SHP77 treated with DMSO at 0.1 percent for 48 hours (cell line): ENCODE measurements at regions not wholly inside any gene's neighbourhood (a gene's known extent, or its start where the extent isn't known, plus 50 kb on each side); places are given as distances from the start of the nearest gene placed in this dataset.

Source experiments
- DNase-seq: peaks from one replicate; lab custom pipeline; 2025; lab: John Stamatoyannopoulos, UW

DNA sequence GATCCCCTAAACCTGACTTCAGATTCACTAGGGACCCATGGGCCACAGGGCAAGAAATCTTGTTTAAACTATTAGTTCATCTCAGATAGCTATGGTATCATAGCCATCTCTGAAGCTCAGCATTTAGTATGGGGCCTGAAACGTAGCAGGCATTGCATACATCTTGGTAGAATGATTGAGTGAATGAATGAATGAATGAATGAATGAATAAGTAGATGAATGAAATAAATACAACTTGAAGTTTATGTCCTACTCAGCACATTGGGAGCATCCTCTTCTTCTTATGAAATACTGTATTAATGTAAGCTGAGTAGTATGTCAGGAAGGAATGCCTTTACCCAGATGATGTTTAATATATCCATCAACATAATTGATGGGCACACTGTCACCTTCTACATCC lies 175.4 kb upstream of the EEA1 start:
- no peak for DNase-seq

DNA sequence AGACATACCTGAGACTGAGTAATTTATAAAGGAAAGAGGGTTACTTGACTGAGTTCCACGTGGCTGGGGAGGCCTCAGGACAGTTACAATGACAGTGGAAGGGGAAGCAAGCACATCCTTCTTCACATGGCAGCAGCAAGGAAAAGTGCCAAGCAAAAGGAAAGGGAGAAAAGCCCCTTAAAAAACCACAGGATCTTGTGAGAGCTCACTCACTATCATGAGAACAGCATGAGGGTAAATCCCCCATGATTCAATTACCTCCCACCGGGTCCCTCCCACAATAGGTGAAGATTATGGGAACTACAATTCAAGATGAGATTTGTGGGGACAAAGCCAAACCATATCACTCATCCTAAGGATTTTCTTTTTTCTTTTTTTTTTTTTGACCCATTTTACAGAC lies 177.8 kb upstream of the EEA1 start:
- DNase-seq = no peak

DNA sequence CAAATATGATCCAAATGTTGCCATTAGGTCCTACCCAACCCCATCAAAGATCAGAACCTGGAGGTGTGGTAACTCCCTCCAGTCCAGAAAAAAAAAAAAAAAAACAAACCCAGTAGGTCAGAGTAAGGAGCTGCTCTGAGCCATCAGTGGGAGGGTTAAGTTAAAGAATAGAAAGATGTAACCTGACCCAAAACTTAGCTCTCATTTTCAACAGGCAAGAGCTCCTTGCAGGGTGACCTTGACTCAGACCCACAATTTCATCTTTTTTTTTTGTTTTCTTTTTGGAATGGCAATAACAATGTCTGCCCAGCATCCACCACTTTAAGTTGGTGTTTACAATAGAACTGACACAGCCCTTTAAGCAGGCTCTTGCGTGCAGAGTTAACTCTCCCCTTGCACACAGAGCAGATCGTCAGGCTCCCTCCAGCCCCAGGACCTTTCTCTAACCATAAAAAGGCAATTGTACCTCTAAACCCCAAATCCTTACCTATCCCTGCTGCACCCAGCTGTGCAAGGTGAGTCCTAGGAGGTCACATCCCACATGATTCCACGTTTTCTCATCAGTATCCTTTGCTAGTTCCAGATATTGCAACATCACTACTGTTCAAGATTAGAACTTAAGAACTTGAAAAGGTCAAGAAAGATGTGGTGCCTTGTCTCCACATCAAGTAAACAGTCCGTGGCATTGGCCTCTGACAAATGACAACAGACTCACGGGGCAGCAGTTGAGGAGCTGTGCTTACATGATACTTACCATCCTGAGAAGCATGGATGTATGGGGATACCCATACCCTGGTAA lies 178.6 kb upstream of the EEA1 start:
- DNase-seq = no peak

DNA sequence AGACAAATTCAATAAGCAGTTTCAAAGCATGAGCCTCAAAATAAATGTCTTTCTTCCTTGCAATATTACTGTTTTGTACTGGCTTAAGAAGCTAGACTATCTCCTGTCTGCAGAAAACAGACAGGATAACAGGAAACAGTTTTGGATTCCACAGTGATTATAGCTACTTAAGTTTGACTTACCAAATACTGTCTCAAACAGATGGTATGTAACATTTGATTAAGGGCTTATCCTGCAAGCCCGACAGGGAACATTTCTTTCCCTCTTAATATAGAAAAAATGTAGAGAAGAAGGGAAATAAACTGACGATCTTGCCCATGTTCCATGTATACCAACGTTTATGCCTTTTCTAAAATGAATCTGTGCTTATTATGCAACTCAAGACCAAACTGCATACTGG lies 179.9 kb upstream of the EEA1 start:
- no peak for DNase-seq

DNA sequence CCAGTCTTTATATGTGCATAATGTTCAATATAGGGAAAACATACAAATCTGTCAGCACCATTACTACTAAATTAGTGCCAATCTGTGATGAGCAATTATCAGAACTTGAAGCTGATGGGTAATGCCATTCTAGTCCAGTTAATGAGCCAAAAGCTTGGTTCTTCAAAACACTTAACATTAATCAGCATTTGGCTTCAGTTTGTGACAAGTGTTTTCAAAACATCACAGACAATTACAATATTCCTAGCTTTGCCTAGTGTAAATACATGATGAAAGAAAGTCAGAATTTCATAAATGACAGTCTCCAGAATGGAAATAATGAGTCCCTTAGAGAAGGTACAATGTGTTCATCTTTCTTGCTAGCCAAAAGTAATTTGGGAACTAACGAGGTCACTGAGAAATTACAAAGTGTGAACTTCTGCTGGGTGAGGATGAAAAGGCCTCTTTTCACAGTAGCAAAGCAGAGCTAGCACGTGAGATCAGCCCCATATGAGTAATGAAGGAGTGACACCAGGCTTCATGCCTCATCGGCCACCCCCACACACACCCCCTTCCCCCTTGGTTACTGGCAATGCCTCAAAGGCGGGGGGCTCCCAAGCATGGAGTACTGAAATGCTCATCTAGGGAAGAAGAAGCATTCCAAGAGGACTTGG lies 180.6 kb upstream of the EEA1 start:
- DNase-seq = no peak

DNA sequence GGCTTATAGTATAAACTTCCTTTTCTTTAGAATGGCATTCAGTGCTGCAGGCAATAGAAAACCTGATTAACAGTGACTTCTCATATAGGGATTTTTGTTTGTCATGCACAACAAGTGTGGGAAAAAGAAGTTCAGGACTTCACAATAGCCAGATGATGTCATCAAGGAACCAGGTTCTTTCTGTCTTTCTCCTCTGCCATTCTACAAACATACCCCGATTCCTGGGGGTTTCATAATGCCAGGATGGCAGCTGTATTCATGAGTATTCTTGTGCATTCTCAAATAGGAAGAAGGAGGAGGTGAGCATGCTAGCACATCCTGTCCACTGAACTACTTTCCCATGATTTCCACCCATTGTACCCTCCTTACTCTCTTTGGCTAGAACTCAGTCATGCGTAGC lies 182.7 kb upstream of the EEA1 start:
- DNase-seq = no peak

DNA sequence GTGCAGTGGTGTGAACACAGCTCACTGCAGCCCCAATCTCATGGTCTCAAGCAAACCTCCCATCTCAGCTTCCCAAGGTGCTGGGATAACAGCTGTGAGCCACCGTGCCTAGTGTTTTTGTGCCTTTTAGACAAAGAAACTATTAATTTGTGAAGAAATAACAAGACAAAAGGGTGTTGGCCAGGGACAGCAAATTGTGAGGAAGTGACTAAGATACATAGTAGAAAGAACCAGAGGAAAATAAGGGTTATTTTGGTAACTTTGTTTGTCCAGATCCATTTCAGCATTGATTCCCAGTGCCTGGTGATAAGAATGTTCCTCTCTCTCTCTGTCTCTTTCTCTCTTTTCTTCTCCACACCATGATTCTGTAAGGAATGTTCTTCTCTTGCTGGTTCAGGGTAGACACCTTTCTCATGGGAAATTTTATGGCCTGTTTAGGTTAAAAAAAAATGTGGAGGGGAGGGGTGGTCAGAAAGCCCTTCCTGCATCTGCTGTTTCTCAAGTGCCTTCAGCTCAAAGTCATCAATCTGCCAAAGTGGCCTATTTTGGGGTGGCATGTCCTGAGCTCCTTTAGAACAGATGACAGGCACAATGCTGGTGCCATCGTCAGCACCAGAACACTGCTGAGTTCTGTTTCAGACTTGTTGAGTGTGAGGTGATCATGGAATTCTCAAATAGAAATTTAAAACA lies 184.4 kb upstream of the EEA1 start:
- DNase-seq = no peak

DNA sequence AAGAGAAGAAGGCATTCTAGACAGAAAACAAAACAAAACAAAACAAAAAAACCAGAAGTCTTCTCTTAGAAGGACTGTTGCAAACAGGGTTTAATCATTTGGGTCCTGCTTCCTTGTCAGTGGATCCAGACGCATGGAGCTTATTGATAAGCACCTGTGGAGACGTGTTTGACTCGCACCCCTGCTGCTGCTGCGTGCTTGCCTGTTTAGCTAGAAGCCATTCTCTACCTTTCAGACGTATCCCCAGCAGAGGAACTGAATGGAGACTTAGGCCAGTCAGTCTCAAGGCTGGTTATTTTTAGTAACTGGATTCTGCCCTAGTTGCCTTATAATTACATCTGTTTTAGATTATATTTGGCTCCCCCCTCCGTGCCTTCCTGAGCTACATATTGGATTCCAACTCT lies 186.1 kb upstream of the EEA1 start:
- DNase-seq = no peak

DNA sequence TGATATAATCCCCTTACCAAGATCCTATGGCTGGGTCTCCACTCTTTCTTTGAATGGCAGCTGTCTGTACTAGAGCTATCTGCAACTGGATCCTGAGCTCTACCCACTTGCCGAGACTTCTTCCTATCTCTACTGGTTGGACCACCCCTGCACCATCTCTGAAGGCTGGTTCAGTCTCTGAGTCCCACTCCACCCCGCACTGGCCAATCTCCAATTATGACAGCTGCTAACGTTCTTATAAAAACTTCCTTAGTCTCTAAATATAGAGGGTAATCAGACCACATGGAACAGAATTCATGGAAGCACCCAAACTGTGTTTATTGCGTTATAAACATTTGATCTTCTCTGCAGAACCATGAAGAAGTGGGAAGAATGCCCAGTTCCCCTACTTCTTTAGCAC lies 186.6 kb upstream of the EEA1 start:
- DNase-seq = no peak

DNA sequence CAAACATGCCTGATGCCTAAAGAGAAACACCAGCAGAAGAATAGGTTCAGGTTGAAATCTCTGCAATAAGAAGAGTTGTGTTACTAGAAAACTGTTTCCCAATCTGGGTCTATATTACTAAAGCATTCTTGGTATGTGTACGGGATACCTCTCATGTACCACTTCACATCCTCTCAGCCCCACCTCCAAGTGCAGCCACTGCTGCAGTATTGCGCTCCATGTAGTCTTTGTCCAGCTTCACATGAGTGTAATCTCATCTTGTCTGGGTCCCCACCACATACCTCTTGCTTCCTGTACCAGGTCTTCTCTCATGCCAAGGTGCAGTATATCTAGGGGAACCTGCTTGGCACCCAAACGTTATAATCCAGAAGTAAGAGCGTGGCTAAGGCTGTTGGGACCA lies 187.5 kb upstream of the EEA1 start:
- DNase-seq = no peak

DNA sequence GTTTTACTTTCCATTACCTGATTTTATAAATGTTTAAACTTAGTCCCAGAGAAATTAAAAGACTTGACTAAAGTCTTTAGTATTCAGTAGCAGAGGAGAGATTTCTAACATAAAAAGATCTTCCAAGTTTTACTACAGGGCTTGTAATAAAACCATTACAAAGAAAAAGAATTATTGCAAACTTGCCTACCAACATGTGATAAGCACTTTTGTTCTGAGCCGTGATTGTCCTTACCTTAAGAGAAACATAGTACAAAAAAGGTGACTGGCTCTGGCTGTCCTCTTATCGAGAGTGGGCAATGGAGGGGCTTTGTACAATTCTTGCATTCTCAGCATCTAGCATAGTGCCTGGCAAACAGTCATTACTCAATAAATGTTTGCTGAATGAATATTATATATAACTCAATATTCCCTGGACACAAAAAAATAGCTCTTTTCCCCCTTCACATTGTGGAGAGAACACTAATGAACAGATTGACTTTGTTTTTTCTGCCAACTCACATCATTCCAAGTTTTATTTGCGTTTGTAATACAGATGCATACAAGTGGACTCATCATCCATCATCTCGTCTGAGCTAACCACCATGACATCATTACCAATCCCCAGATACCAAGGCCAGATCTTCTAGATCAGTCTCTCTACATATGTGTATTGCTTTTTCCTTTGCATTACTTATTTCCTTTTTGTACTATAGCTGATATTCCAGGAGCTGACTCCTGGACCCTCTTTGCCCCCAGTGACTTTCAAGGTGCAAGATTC lies 192.8 kb upstream of the EEA1 start:
- DNase-seq = no peak

DNA sequence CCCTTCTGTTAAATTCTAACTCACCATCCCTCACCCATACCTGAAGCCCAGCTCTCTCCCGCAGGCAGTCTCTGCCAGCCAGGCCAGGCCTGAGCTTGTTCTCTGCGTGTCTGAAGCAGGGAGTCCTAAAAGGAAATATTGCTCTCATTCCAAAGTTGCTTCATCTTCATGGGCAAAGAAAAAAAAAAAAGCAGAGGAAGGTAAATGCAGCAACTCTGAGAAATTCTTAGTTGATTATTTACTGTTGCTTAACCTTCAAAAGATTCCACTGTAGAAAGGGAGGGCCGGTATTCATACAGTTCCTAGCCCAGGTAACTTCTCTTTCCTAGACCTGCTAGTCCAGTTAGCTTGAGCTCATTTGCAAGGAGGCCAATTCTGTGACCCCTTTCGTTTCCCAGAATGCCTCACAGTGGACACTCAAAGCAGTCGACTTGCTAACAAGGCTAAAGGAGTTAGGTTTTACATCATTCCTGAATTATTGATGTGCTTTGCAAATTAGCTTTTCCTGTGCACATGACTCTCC lies 193.5 kb upstream of the EEA1 start:
- DNase-seq = no peak

DNA sequence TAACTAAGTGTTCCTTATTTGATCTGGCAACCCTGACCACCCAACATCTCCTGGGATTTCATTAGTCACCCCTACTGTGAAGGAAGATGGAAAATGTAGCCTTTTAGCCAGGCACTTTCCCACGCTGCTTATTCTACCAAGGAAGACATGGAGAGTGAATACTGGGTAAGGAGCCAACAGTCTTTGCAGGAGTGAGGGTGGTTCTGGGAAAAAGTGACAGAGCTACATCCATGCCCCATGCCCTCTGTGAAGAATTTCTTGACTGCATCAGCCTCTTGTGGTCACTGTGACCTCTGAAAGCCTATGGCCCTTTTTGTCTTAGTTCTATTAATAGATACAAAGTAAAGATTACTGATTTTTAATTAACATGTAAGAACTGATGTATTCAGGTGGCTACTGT lies 196.0 kb upstream of the EEA1 start:
- DNase-seq = no peak

DNA sequence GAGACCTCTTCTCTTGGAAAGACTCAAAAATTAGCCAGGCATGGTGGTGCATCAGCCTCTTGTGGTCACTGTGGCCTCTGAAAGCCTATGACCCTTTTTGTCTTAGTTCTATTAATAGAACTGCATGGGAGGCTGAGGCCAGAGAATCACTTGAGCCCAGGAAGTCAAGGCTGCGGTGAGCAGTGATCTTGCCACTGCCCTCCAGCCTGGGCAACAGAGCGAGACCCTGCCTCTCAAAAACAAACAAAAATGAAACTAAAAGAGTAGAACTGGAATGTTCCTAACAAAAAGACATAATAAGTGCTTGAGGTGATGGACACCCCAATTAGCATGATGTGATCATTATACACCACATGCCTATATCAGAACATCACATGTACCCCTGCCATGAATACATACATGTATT lies 197.0 kb upstream of the EEA1 start:
- DNase-seq = no peak

DNA sequence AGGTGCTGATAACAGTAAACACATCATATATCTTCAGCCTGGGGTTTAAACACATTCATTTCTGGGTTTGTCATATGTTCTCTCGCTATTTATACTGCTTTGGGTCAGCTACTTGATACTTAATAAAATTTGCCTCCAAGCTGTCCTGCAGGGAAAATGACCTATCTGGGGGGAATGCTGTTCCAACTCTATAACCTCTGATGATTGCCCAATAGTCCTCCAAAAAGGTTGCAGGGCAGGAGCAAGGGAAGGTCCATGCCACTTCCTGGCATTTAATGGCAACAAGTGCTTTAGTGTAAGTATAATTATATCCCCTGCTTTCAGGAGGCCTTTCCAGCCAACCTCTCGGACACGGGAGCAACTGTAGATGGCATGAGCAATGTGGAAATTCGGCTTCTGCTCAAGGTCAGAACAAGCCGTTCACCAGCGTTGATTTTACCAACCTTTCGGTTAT lies 198.0 kb upstream of the EEA1 start:
- no peak for DNase-seq

DNA sequence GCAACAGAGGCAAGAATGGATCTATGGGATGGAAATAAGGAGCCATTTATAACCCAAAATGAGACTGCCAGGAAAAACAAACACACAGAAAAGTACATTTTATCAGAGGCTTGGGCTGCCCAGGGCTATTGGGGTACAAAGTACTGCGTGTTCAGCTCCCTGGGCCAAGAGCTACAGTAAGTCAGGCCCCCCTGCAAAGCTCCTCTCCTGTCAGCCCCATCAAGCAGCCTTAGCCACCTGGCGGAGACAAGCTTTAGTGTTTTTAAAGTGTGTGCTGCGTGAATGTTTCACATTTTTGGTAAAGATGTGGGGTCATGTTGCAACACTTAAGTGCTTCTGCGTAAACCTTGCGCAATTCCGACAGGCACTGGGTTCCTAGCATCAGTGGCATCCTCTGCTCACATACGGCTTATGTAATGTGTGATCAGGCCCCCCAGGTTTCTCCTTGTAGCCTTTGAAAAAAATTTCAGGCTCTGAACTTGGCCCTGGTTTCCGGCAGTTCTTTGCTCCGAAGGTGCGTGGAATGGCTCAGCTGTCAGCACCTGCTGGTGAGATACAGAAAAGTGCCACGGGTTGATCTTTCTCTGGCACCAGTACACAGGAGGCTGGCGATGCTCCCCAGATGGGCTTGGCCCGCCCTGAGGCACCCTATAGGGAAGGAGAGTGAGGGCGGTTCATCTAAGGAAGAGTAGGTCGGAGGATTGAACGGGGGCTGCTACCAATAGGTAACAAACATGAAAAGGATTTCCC lies 198.7 kb upstream of the EEA1 start:
- DNase-seq = no peak

DNA sequence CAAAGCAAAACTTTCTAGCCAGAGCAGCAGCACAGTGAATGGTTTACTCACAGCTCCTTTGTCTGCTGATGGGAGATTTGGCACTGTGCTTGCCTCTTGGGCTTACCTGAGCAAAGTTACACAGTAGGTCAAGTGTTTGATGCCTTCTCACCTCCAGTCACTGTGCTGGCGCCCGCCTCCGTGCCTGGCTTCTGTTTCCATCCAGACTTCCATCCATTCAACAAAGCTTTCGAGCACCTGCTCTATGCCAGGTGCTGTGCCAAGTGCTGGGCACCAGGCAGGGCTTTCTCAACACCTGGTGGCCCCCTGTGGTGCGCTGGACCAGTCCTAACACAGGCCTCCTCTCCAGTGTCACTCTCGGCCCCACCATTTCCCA lies 199.2 kb upstream of the EEA1 start:
- DNase-seq = peak; percentile 9

DNA sequence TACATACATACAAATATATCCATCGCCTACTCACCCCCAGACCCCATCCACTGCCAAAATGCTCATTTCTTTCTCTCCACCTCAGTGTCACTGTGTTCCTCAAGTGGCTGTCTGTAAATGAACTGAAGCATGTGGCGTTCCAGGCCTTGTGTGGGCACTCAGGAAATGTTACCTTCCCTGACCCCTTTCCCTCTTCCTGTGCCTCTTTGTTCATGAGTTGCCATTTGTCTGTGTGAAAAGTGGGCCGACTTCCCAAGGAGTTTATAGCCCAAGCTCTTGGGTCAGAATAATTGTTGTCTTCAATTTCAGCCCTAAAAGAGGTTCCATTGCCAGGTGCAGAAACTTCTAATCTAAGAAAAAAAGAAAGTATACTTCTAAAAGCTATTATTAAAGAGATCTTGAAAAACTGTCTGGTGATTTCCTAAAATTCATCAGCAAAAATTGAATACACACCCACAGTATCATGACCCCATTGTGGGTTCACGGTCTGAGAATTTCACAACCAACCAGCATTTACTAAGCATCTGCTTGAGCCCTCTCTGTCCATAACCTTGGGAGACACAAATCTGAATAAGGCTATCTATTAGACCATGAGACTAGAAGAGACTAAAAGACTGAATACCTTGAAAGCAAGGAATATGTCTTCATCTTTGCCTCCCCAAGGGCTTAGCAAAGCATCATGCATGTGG lies 201.4 kb upstream of the EEA1 start:
- DNase-seq = no peak

DNA sequence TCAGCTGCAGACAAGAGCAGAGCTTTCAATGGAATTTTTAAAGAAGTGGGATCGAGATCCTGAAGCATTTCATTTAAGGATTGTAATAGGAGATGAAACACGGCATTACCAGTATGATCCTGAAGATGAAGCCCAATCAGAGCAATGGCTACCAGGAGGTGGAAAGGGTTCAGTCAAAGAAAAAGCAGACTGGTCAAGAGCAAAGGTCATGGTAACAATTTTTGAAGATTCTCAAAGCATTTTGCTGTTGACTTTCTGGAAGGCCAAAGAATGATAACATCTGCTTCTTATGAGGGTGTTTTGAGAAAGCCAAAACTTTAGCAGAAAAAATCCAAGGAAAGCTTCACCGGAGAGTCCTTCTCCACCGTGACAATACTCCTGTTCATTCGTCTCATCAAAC lies 204.3 kb upstream of the EEA1 start:
- no peak for DNase-seq

DNA sequence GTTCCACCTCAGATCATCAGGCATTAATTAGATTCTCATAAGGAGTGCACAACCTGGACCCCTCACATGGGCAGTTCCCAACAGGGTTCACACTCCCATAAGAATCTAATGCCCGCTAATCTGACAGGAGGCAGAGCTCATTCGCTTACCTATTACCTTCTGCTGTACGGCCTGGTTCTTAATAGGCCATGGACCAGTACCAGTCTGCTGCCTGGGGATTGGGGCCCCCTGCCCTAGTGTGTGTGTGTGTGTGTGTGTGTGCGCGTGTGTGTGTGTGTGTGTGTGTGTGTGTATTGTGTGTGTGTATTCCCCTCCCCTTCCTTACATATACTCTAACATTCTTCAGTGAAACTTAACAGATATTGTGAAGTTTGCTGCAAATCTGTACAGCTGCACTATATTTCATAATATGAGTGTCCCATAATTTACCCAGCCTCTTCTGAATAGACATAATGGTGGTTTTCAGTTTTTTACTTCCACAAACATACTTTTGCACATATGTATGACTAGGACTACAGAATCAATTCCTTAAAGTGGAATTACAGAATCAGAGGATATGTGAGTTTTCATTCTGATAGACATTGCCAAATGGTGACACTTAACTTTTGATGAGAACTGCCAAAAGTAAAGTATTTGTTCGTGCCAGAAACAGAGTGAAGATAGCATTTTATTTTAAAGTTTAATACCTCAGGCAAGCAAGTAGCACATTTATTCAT lies 205.2 kb upstream of the EEA1 start:
- DNase-seq = no peak
